Mammary epithelial cell (primary cell): ENCODE measurements at regions not wholly inside any gene's neighbourhood (a gene's known extent, or its start where the extent isn't known, plus 50 kb on each side); places are given as distances from the start of the nearest gene placed in this dataset.

ENCODE experiments used
- EZH2 ChIP-seq: IDR thresholded peaks from 2 replicates; pipeline ENCODE4 v1.6.1; 2012; ENCODE audit warnings: low read length, inconsistent platforms, borderline replicate concordance
- TF ChIP-seq, protein P1 (sequence below), 2 donors: IDR thresholded peaks in 1 of 2; conservative IDR thresholded peaks in 1 of 2; 2 replicates each; pipeline ENCODE4 v1.5.1; 2011 to 2012; ENCODE audit warnings: inconsistent platforms in 2 of 2, low read length in 2 of 2, mild to moderate bottlenecking in 2 of 2, control low read depth in 1 of 2, low read depth in 1 of 2; ENCODE audit not compliant: insufficient read depth in 1 of 2; ENCODE audit errors: extremely low read depth in 1 of 2

DNA sequence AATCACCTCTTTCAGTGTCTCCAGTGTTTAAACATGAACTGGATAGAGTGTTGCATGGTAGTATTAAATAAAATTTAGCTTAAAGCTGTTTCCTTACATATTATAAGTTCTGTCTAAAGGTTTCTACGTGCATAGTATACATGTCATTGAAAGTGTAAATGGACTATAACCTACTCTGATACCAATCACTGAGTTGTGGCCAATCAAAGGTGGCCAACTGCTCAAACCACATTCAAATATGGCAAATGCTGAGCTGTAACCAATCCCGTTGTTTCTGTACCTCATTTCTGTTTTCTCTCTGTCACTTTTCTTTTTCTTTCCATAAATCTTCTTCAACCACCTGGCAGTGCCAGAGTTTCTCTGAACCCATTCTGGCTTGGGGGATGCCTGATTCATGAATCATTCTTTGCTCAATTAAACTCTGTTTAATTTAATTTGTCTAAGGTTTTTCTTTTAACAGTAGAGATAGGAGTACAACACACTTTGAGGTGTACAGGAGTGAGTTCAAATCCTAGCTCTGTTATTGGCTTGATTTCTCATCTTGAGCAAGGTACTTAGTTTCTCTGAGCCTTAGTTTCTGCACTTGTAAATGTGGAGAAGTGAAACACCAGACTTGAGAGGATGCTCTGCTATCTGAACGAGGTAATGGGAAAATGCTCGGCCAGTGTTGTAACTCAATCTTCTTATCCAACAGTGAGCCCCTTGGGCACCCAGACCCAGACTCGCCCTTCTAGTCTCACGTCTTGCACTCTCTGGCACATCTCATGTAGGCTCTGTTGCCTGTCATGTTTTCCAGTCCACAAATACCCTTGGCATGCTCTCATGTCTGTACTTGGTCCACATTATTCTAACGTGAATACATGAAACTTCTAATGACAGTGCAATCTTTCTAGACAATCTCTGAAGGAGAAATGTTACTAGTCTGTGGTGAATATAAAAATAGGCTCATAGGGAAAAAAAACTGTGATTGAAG is 228.0 kb downstream of the PIK3C3 start:
- TF ChIP-seq, protein P1, sequence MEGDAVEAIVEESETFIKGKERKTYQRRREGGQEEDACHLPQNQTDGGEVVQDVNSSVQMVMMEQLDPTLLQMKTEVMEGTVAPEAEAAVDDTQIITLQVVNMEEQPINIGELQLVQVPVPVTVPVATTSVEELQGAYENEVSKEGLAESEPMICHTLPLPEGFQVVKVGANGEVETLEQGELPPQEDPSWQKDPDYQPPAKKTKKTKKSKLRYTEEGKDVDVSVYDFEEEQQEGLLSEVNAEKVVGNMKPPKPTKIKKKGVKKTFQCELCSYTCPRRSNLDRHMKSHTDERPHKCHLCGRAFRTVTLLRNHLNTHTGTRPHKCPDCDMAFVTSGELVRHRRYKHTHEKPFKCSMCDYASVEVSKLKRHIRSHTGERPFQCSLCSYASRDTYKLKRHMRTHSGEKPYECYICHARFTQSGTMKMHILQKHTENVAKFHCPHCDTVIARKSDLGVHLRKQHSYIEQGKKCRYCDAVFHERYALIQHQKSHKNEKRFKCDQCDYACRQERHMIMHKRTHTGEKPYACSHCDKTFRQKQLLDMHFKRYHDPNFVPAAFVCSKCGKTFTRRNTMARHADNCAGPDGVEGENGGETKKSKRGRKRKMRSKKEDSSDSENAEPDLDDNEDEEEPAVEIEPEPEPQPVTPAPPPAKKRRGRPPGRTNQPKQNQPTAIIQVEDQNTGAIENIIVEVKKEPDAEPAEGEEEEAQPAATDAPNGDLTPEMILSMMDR (conservative IDR thresholded peaks at IDR 0.05 in 1 of 2, IDR thresholded peaks at IDR 0.05 in 1 of 2; ENCODE audit: extremely low read depth in 1 of 2, insufficient read depth in 1 of 2, low read depth in 1 of 2, low read length in 2 of 2): no peak
- no peak for TF ChIP-seq EZH2
